ENCODE measurements at regions not wholly inside any gene's neighbourhood (a gene's known extent, or its start where the extent isn't known, plus 50 kb on each side); places are given as distances from the start of the nearest gene placed in this dataset.
"Not testable (repeated sequence)": the region's sequence is repeated elsewhere in the genome, so short reads cannot be mapped to it uniquely, and the experiment has no call there.

DNA sequence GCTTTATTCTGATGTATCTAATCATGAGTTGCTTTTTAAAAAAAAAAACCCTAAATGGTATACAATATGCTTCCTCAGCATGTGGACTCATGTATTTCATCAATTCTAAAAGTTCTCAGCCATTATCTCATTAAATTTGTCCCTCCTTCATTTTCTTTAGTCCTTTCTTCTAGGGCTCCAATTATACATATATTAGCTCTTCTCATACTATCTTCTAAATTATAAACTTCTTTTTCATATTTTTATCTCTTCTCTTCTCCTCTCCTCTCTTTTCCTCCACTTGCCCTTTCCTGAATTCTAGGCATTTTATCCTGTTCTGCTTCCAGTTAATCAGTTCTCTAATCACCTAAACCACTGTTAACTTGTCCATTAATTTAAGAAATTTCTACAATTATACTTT, 55.0 kb upstream of the IL33 start:
- no peak overlapping the region for H3K4me3 ChIP-seq (ENCODE audit: low read length)
- no peak overlapping the region for H3K9ac ChIP-seq (ENCODE audit: low read depth, low read length)
- no peaks in the 10 kb centered on the region for H3K9me3 ChIP-seq (replicated peaks; ENCODE audit: low read length)

DNA sequence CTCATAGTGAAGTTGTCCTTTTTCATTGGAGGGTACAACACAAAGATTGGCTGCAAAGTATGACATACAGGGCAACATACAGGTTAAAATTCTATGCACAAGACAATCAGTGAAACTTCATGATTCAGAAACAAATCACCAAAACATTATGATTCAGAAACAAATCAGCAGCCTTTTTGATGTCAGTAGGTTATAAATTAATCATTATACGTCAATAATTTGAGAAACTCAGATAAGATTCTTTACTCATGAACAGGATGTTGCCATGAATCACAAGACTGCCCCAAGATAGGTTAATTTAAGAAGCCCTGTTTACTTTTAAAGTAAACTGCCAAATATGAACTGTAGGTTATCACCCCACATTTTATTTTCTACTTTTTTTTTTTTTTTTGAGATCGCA, 62.2 kb upstream of the IL33 start:
- H3K4me3 ChIP-seq (ENCODE audit: low read length) = no peak overlapping the region
- H3K4me1 ChIP-seq (ENCODE audit: control insufficient read depth, insufficient read depth, low read length) = no peaks in the 10 kb centered on the region
- H3K4me2 ChIP-seq (ENCODE audit: low read length) = no peak overlapping the region
- no peaks in the 10 kb centered on the region for H3K9me3 ChIP-seq (replicated peaks; ENCODE audit: low read length)
- no peaks in the 10 kb centered on the region for H3K27me3 ChIP-seq (ENCODE audit: control insufficient read depth, insufficient read depth, low read length)
- H3K9ac ChIP-seq (ENCODE audit: low read depth, low read length) = no peak overlapping the region
- no peaks in the 10 kb centered on the region for H3K36me3 ChIP-seq (ENCODE audit: insufficient read depth, low read length)

More for the DNA sequence above, 55.0 kb upstream of the IL33 start:
- Histone ChIP-seq H3K27me3 (ENCODE audit: control insufficient read depth, insufficient read depth, low read length) (no peaks in the 10 kb centered on the region), H3K4me1 (ENCODE audit: control insufficient read depth, insufficient read depth, low read length) (no peaks in the 10 kb centered on the region), H3K4me2 (ENCODE audit: low read length) (no peak overlapping the region), H3K36me3 (ENCODE audit: insufficient read depth, low read length) (no peaks in the 10 kb centered on the region)

DNA sequence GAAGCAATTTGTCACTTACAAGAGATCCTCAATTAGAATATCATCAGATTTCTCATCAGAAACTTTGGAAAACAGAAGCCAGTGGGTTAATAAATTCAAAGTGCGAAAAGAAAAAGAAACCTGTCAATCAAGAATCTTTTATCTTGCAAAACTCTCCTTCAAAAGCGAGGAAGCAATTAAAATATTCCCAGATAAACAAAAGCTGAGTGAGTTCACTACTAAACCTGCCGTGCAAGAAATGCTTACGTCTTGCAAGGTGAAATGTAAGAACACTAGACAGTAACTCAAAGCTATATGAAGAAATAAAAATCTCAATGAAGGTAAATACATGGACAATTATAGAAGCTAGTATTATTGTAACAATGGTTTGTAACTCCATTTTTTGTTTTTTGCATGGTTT, 62.8 kb upstream of the IL33 start:
- no peak overlapping the region for H3K4me3 ChIP-seq (ENCODE audit: low read length)
- no peaks in the 10 kb centered on the region for H3K9me3 ChIP-seq (replicated peaks; ENCODE audit: low read length)
- no peaks in the 10 kb centered on the region for H3K27me3 ChIP-seq (ENCODE audit: control insufficient read depth, insufficient read depth, low read length)
- no peak overlapping the region for H3K9ac ChIP-seq (ENCODE audit: low read depth, low read length)
- no peak overlapping the region for H3K4me2 ChIP-seq (ENCODE audit: low read length)
- H3K36me3 ChIP-seq (ENCODE audit: insufficient read depth, low read length) = no peaks in the 10 kb centered on the region
- no peaks in the 10 kb centered on the region for H3K4me1 ChIP-seq (ENCODE audit: control insufficient read depth, insufficient read depth, low read length)

DNA sequence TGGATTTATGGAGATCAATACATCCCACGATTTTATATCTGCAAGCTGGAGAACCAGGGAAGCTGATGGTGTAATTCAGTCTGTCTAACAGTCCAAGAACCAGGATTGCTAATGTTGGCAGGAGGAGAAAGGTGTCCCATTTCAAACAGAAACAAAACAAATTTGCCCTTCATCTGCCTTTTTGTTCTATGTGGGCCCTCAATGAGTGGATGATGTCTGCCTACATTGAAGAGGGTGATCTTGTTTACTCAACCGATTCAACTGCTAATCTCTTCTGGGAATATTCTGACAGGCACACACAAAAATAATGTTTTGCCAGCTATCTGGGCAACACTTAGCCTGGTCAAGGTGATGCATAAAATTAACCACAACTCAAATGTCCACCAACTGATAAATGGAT, 65.1 kb upstream of the IL33 start:
- H3K36me3 ChIP-seq (ENCODE audit: insufficient read depth, low read length) = no peaks in the 10 kb centered on the region
- H3K4me3 ChIP-seq (ENCODE audit: low read length) = no peak overlapping the region

DNA sequence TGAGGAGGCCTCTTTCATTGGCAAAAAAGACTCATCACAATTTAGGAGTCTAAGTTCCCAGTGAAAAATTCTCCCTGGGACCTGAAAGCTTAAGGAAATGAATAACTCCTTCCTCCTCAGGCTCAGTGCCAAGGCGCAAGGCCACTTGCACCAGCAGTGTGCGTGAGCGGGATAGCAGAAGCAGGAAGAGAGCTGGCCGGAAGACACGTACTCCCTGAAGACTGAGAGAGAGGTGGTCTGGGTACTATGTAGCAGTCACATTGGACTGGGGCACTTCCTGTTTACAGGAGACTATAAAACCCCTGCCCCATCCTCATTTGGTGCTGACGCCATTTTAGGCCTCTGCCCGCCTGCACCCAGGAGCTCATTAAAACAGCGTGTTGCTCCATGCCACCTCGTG, 66.3 kb upstream of the IL33 start:
- Histone ChIP-seq H3K27me3 (ENCODE audit: control insufficient read depth, insufficient read depth, low read length) (no peaks in the 10 kb centered on the region), H3K4me3 (ENCODE audit: low read length) (no peak overlapping the region), H3K4me1 (ENCODE audit: control insufficient read depth, insufficient read depth, low read length) (no peaks in the 10 kb centered on the region), H3K4me2 (ENCODE audit: low read length) (no peak overlapping the region), H3K36me3 (ENCODE audit: insufficient read depth, low read length) (no peaks in the 10 kb centered on the region), H3K9ac (ENCODE audit: low read depth, low read length) (no peak overlapping the region), H3K9me3 (replicated peaks; ENCODE audit: low read length) (no peaks in the 10 kb centered on the region)

More for the DNA sequence above, 65.1 kb upstream of the IL33 start:
- Histone ChIP-seq H3K9ac (ENCODE audit: low read depth, low read length) (no peak overlapping the region), H3K4me2 (ENCODE audit: low read length) (no peak overlapping the region), H3K27me3 (ENCODE audit: control insufficient read depth, insufficient read depth, low read length) (no peaks in the 10 kb centered on the region), H3K9me3 (replicated peaks; ENCODE audit: low read length) (no peaks in the 10 kb centered on the region), H3K4me1 (ENCODE audit: control insufficient read depth, insufficient read depth, low read length) (no peaks in the 10 kb centered on the region)

DNA sequence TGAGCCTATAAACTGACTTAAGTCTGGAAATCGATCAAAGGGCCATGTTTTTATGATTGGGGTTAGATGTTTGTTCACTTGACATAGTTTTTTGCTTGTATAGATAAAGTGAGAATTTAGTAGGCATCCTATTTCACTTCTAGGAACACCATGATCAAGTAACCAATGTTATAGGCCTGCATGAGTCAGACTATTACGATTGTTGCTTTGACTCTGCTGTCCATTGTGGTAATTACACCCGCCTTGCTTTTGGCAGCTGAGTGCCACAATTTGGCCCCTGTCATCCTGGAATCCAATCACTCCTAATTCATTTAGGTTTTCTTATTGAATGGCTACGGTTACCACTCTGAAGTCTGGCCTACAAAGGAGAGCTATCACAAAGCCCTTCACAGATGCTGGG, 67.8 kb upstream of the IL33 start:
- H3K36me3 ChIP-seq (ENCODE audit: insufficient read depth, low read length) = no peaks in the 10 kb centered on the region
- H3K4me1 ChIP-seq (ENCODE audit: control insufficient read depth, insufficient read depth, low read length) = no peaks in the 10 kb centered on the region
- H3K27me3 ChIP-seq (ENCODE audit: control insufficient read depth, insufficient read depth, low read length) = no peaks in the 10 kb centered on the region
- H3K9me3 ChIP-seq (replicated peaks; ENCODE audit: low read length) = no peaks in the 10 kb centered on the region
- no peak overlapping the region for H3K4me2 ChIP-seq (ENCODE audit: low read length)
- no peak overlapping the region for H3K9ac ChIP-seq (ENCODE audit: low read depth, low read length)
- no peak overlapping the region for H3K4me3 ChIP-seq (ENCODE audit: low read length)

DNA sequence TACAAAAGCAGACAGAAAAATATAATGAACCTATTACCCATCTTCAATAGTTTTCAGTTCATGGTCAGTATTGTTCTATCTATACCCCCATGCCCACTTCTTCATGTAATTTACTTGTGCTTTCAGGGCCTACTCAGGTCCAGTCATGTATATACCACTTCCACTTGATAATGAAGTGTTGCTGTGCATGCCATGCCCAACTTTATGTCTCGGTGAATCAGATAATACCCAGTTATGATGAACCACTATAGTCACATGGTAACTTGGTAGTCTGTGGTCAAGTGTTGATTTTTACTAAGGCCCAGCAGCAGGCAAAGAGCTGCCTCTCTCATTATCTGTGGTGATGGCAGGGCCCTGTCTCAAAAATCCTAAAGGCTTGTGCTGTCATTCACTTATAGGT, 70.7 kb upstream of the IL33 start:
- Histone ChIP-seq H3K4me2 (ENCODE audit: low read length) (no peak overlapping the region), H3K4me3 (ENCODE audit: low read length) (no peak overlapping the region), H3K9ac (ENCODE audit: low read depth, low read length) (no peak overlapping the region), H3K36me3 (ENCODE audit: insufficient read depth, low read length) (no peaks in the 10 kb centered on the region), H3K9me3 (replicated peaks; ENCODE audit: low read length) (no peaks in the 10 kb centered on the region), H3K4me1 (ENCODE audit: control insufficient read depth, insufficient read depth, low read length) (no peaks in the 10 kb centered on the region), H3K27me3 (ENCODE audit: control insufficient read depth, insufficient read depth, low read length) (no peaks in the 10 kb centered on the region)

DNA sequence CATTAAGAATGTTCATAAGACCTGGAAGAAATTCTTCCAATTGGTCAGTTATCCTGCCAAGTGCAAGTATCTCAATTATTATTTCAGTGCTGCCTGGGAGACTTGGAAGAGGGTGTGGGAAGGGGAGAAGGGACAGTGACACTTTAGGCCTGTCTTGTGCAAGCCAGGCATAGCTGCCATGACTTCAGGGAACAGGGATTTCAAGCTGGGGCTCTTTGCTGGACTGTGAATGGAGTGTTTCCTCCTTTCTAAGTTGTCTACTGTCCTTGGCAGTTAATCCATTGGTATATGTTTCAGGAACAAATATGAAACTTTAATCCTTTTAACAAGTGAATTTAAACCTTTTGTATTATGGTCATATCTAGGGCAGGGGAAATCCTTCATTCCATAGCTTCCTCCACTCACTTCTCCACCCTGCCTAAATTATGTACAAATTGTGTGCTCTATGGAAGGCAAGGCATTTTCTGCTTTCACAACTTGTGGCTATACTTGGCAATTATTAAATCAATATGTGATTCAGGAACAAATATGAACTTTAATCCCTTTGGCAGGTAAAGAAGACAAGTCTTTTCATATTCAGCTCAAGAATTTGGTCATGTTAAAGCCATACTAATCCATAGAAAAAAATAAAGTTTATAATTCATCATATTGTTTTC, 72.7 kb upstream of the IL33 start:
- H3K4me1 ChIP-seq (ENCODE audit: control insufficient read depth, insufficient read depth, low read length) = no peaks in the 10 kb centered on the region
- no peak overlapping the region for H3K4me3 ChIP-seq (ENCODE audit: low read length)
- H3K9ac ChIP-seq (ENCODE audit: low read depth, low read length) = no peak overlapping the region

DNA sequence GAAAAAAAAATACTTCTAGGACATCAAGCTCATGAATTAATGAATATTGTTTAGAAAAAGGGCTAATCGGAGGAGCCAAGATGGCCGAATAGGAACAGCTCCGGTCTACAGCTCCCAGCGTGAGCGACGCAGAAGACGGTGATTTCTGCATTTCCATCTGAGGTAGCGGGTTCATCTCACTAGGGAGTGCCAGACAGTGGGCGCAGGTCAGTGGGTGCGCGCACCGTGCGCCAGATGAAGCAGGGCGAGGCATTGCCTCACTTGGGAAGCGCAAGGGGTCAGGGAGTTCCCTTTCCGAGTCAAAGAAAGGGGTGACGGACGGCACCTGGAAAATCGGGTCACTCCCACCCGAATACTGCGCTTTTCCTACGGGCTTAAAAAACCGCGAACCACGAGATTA, 79.8 kb upstream of the IL33 start:
- H3K4me1 ChIP-seq (ENCODE audit: control insufficient read depth, insufficient read depth, low read length); H3K4me2 ChIP-seq (ENCODE audit: low read length); H3K4me3 ChIP-seq (ENCODE audit: low read length); H3K36me3 ChIP-seq (ENCODE audit: insufficient read depth, low read length); H3K27me3 ChIP-seq (ENCODE audit: control insufficient read depth, insufficient read depth, low read length); H3K9ac ChIP-seq (ENCODE audit: low read depth, low read length); H3K9me3 ChIP-seq (replicated peaks; ENCODE audit: low read length): not testable (repeated sequence)

More for the DNA sequence above, 72.7 kb upstream of the IL33 start:
- Histone ChIP-seq H3K9me3 (replicated peaks; ENCODE audit: low read length) (no peaks in the 10 kb centered on the region), H3K27me3 (ENCODE audit: control insufficient read depth, insufficient read depth, low read length) (no peaks in the 10 kb centered on the region), H3K4me2 (ENCODE audit: low read length) (no peak overlapping the region), H3K36me3 (ENCODE audit: insufficient read depth, low read length) (no peaks in the 10 kb centered on the region)

DNA sequence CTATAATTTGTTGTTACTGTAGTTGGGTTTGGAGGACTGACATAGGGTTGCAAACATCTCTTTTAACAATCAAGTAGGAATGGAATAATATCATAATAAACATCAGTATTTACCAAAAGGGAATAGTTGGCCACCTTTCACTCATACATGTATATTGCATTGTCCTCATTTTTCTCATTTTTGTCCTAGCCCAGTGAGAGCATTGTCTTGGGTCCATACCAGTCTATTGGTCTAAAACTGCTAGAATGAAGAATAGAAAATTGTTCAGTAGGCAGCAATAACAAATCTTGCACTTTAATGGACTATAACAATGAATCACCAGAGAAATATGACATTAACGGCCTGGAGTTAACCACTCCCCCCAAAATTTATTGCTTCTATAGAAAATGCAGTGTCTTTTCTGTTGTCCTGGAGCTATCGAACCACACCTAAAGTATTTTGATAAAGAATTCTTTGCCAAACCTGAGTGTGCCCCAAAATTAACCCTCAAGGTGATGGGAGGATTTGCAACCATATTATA, 80.9 kb upstream of the IL33 start:
- Histone ChIP-seq H3K9me3 (replicated peaks; ENCODE audit: low read length) (no peaks in the 10 kb centered on the region), H3K4me1 (ENCODE audit: control insufficient read depth, insufficient read depth, low read length) (no peaks in the 10 kb centered on the region), H3K27me3 (ENCODE audit: control insufficient read depth, insufficient read depth, low read length) (no peaks in the 10 kb centered on the region), H3K4me3 (ENCODE audit: low read length) (no peak overlapping the region), H3K36me3 (ENCODE audit: insufficient read depth, low read length) (no peaks in the 10 kb centered on the region), H3K9ac (ENCODE audit: low read depth, low read length) (no peak overlapping the region), H3K4me2 (ENCODE audit: low read length) (no peak overlapping the region)

DNA sequence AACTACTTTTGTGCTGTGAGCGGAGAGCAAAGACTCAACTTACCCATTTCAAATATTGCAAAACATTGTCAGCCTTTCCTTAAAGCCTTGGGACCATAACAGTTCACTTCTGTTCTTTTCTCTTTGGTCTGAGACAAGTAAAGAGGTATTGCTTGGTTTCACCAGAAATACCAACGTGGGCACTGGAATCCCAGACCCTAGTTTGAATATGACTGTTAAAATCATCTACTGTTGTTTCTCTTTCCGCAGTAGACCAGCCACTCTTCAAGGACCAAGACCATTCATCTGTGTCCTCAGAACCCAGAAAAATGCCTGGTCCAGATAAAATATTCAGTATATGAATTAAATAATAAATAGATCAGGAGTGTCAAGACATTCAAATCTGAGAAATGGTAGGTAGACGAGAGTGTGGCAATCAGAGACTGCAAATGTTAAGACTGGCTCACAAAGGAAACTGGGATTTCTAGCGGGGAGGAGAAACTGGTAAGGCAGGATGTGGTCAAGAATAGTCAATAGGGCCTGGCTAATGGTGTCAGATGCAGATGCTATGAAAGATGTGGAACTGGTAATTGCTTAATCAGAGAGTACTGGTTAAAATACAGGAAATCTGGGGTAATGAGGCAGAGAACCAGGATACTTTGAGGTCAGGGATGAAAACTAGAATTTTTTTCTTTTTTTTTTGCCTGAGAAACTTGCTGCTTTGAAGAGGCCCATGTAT, 82.1 kb upstream of the IL33 start:
- no peaks in the 10 kb centered on the region for H3K36me3 ChIP-seq (ENCODE audit: insufficient read depth, low read length)
- H3K4me2 ChIP-seq (ENCODE audit: low read length) = no peak overlapping the region
- H3K9me3 ChIP-seq (replicated peaks; ENCODE audit: low read length) = no peaks in the 10 kb centered on the region
- H3K9ac ChIP-seq (ENCODE audit: low read depth, low read length) = no peak overlapping the region
- H3K4me3 ChIP-seq (ENCODE audit: low read length) = no peak overlapping the region
- no peaks in the 10 kb centered on the region for H3K27me3 ChIP-seq (ENCODE audit: control insufficient read depth, insufficient read depth, low read length)
- H3K4me1 ChIP-seq (ENCODE audit: control insufficient read depth, insufficient read depth, low read length) = no peaks in the 10 kb centered on the region

DNA sequence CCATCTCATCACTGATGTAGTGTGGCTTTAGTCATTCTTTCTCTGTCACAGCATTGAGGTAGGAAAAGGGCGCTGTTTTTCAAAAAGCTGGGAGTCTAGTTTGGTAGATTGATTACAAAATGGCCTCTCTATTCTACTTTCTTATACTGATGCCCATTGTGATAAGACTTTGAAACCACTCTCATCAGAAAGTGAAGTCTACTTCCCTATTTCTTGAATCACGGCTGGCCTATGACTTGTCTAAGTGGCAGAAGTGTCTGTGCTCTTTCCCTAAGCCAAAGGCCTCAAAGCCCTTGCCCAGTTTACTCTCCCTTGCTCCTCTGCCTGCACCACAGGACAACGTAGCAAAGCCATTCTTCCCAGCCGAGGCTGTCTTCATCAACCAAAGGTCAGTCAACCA, 83.0 kb upstream of the IL33 start:
- Histone ChIP-seq H3K9me3 (replicated peaks; ENCODE audit: low read length) (no peaks in the 10 kb centered on the region), H3K4me2 (ENCODE audit: low read length) (no peak overlapping the region), H3K9ac (ENCODE audit: low read depth, low read length) (no peak overlapping the region), H3K27me3 (ENCODE audit: control insufficient read depth, insufficient read depth, low read length) (peaks cover 5% of the 10 kb centered on the region), H3K4me1 (ENCODE audit: control insufficient read depth, insufficient read depth, low read length) (no peaks in the 10 kb centered on the region), H3K36me3 (ENCODE audit: insufficient read depth, low read length) (no peaks in the 10 kb centered on the region), H3K4me3 (ENCODE audit: low read length) (no peak overlapping the region)
